ENCODE measurements at regions not wholly inside any gene's neighbourhood (a gene's known extent, or its start where the extent isn't known, plus 50 kb on each side); places are given as distances from the start of the nearest gene placed in this dataset.
"Not testable (repeated sequence)": the region's sequence is repeated elsewhere in the genome, so short reads cannot be mapped to it uniquely, and the experiment has no call there.

- no peak for DNase-seq (ENCODE audit: low read depth, low spot score)
These were observed 297.8 kb upstream of the PRKCQ start for GRCh38 chr10:6877722-6878392.

- DNase-seq (ENCODE audit: low read depth, low spot score) = no peak
These were observed 297.3 kb upstream of the PRKCQ start for GRCh38 chr10:6877336-6877721.

- no peak for DNase-seq (ENCODE audit: low read depth, low spot score)
These were observed 295.3 kb upstream of the PRKCQ start for GRCh38 chr10:6875269-6875865.

GRCh38 chr10:6871128-6871527 is 291.1 kb upstream of the PRKCQ start:
- no peak for DNase-seq (ENCODE audit: low read depth, low spot score)

- DNase-seq (ENCODE audit: low read depth, low spot score) = no peak
These were observed 288.1 kb upstream of the PRKCQ start for GRCh38 chr10:6868036-6868725.

- DNase-seq (ENCODE audit: low read depth, low spot score) = no peak
These were observed 286.7 kb upstream of the PRKCQ start for GRCh38 chr10:6866757-6867156.

- DNase-seq (ENCODE audit: low read depth, low spot score) = no peak
These were observed 284.1 kb upstream of the PRKCQ start for GRCh38 chr10:6864142-6864541.

- DNase-seq (ENCODE audit: low read depth, low spot score) = no peak
These were observed 283.3 kb upstream of the PRKCQ start for GRCh38 chr10:6863381-6863780.

GRCh38 chr10:6850452-6850851 is 270.4 kb upstream of the PRKCQ start:
- DNase-seq (ENCODE audit: low read depth, low spot score) = no peak

- no peak for DNase-seq (ENCODE audit: low read depth, low spot score)
These were observed 267.5 kb upstream of the PRKCQ start for GRCh38 chr10:6847561-6847960.

GRCh38 chr10:6843894-6844650 is 264.0 kb upstream of the PRKCQ start:
- DNase-seq (ENCODE audit: low read depth, low spot score) = no peak

GRCh38 chr10:6843481-6843881 is 263.4 kb upstream of the PRKCQ start:
- DNase-seq (ENCODE audit: low read depth, low spot score) = no peak

- no peak for DNase-seq (ENCODE audit: low read depth, low spot score)
These were observed 262.6 kb upstream of the PRKCQ start for GRCh38 chr10:6842722-6843121.

GRCh38 chr10:6841761-6842160 is 261.7 kb upstream of the PRKCQ start:
- DNase-seq (ENCODE audit: low read depth, low spot score) = no peak

GRCh38 chr10:6840766-6841165 is 260.7 kb upstream of the PRKCQ start:
- no peak for DNase-seq (ENCODE audit: low read depth, low spot score)

GRCh38 chr10:6840201-6840691 is 260.2 kb upstream of the PRKCQ start:
- no peak for DNase-seq (ENCODE audit: low read depth, low spot score)

GRCh38 chr10:6838118-6838517 is 258.0 kb upstream of the PRKCQ start:
- DNase-seq (ENCODE audit: low read depth, low spot score) = no peak

- no peak for DNase-seq (ENCODE audit: low read depth, low spot score)
These were observed 253.5 kb upstream of the PRKCQ start for GRCh38 chr10:6833458-6834011.

GRCh38 chr10:6830981-6831380 is 250.9 kb upstream of the PRKCQ start:
- not testable (repeated sequence) for DNase-seq (ENCODE audit: low read depth, low spot score)

- not testable (repeated sequence) for DNase-seq (ENCODE audit: low read depth, low spot score)
These were observed 244.7 kb upstream of the PRKCQ start for GRCh38 chr10:6824793-6825192.

- no peak for DNase-seq (ENCODE audit: low read depth, low spot score)
These were observed 243.7 kb upstream of the PRKCQ start for GRCh38 chr10:6823770-6824169.

- no peak for DNase-seq (ENCODE audit: low read depth, low spot score)
These were observed 239.2 kb upstream of the PRKCQ start for GRCh38 chr10:6819301-6819700.
